Breast epithelium (tissue), 4 donors: ENCODE measurements at regions not wholly inside any gene's neighbourhood (a gene's known extent, or its start where the extent isn't known, plus 50 kb on each side); places are given as distances from the start of the nearest gene placed in this dataset.

ENCODE experiments used
- DNase-seq, 2 donors: peaks; one replicate each; pipeline ENCODE4 v3.0.0-alpha.2; 2019; ENCODE audit warnings: low spot score in 2 of 2
- H3K27ac ChIP-seq, 2 donors: fragments of 200-600 bp; sonication (generic) in 1 of 2; one replicate each; pipeline ENCODE4 v1.5.1; 2016 to 2019; ENCODE audit warnings: mild to moderate bottlenecking in 1 of 2
- H3K27me3 ChIP-seq, 2 donors: fragments of 200-600 bp; sonication (generic) in 1 of 2; one replicate each; pipeline versions ENCODE4 v1.5.1 to v1.6.0; 2017 to 2019; ENCODE audit warnings: control low read depth in 1 of 2, mild to moderate bottlenecking in 1 of 2
- H3K36me3 ChIP-seq: fragments of 200-600 bp; one replicate; pipeline ENCODE4 v1.5.1; 2019
- H3K4me1 ChIP-seq, 2 donors: fragments of 200-600 bp; sonication (generic); one replicate each; pipeline ENCODE4 v1.5.1; 2016 to 2019; ENCODE audit warnings: control low read depth in 1 of 2
- H3K4me3 ChIP-seq, 3 donors: fragments of 200-600 bp; sonication (generic); 1 replicate in 2 of 3; 2 replicates in 1 of 3; pipeline ENCODE4 v1.5.1; 2016 to 2019; ENCODE audit warnings: mild to moderate bottlenecking in 3 of 3, moderate library complexity in 2 of 3
- H3K9me3 ChIP-seq, 2 donors: fragments of 200-600 bp; sonication (generic) in 1 of 2; one replicate each; pipeline ENCODE4 v1.5.1; 2016 to 2019; ENCODE audit warnings: control low read depth in 1 of 2
- CTCF ChIP-seq, 3 donors: fragments of 450-650 bp; IDR thresholded peaks; one replicate each; pipeline ENCODE4 v1.5.1; 2016 to 2017; ENCODE audit warnings: antibody characterized with exemption in 3 of 3, mild to moderate bottlenecking in 3 of 3, moderate library complexity in 3 of 3
- POLR2A ChIP-seq: fragments of 450-650 bp; IDR thresholded peaks from one replicate; pipeline ENCODE4 v1.6.1; 2016; ENCODE audit warnings: antibody characterized with exemption, mild to moderate bottlenecking, moderate library complexity
- POLR2AphosphoS5 ChIP-seq, 3 donors: sonication (generic); formaldehyde crosslinking; IDR thresholded peaks; one replicate each; pipeline ENCODE4 v1.6.1; 2017; ENCODE audit warnings: antibody characterized with exemption in 3 of 3
- intact Hi-C: fragments of 100-400 bp; cut with DNase I; formaldehyde crosslinking; loops from one replicate; pipeline ENCODE4 v1.15.1; 2023; ENCODE audit warnings: low total_unique reads

GRCh38 chr2:188092734-188093133, 198.9 kb upstream of the GULP1 start:
- no peaks in the 10 kb centered on the region for H3K36me3 ChIP-seq
- no peaks in the 10 kb centered on the region for H3K4me1 ChIP-seq
- H3K27ac ChIP-seq: no peak overlapping the region
- no peaks in the 10 kb centered on the region for H3K27me3 ChIP-seq
- H3K9me3 ChIP-seq: no peaks in the 10 kb centered on the region
- no peak for TF ChIP-seq CTCF (IDR thresholded peaks at IDR 0.05)
- TF ChIP-seq POLR2AphosphoS5 (IDR thresholded peaks at IDR 0.05): no peak
- no peak for TF ChIP-seq POLR2A
- H3K4me3 ChIP-seq: no peak overlapping the region
- intact Hi-C loops: no loop called here
- DNase-seq: no peak

GRCh38 chr2:188096910-188097309, 194.8 kb upstream of the GULP1 start:
- Histone ChIP-seq H3K4me1 (no peaks in the 10 kb centered on the region), H3K36me3 (no peaks in the 10 kb centered on the region)

GRCh38 chr2:188102881-188103280, 188.8 kb upstream of the GULP1 start:
- no peaks in the 10 kb centered on the region for H3K27me3 ChIP-seq
- intact Hi-C loops: no loop called here
- TF ChIP-seq POLR2A (no peak), POLR2AphosphoS5 (IDR thresholded peaks at IDR 0.05) (no peak), CTCF (IDR thresholded peaks at IDR 0.05) (no peak)

More at GRCh38 chr2:188096910-188097309, 194.8 kb upstream of the GULP1 start:
- Histone ChIP-seq H3K27me3 (no peaks in the 10 kb centered on the region), H3K4me3 (no peak overlapping the region), H3K9me3 (no peaks in the 10 kb centered on the region), H3K27ac (no peak overlapping the region)
- DNase-seq: no peak
- intact Hi-C loops: no loop called here
- no peak for TF ChIP-seq POLR2AphosphoS5 (IDR thresholded peaks at IDR 0.05)
- TF ChIP-seq CTCF (IDR thresholded peaks at IDR 0.05): no peak
- TF ChIP-seq POLR2A: no peak

GRCh38 chr2:188114014-188114413, 177.7 kb upstream of the GULP1 start:
- TF ChIP-seq POLR2A (no peak), CTCF (IDR thresholded peaks at IDR 0.05) (no peak), POLR2AphosphoS5 (IDR thresholded peaks at IDR 0.05) (no peak)
- Histone ChIP-seq H3K9me3 (no peaks in the 10 kb centered on the region), H3K27me3 (no peaks in the 10 kb centered on the region), H3K27ac (no peak overlapping the region), H3K4me3 (no peak overlapping the region), H3K4me1 (no peaks in the 10 kb centered on the region), H3K36me3 (no peaks in the 10 kb centered on the region)
- intact Hi-C loops: no loop called here
- no peak for DNase-seq

More at GRCh38 chr2:188102881-188103280, 188.8 kb upstream of the GULP1 start:
- Histone ChIP-seq H3K4me3 (no peak overlapping the region), H3K27ac (no peak overlapping the region), H3K4me1 (no peaks in the 10 kb centered on the region), H3K9me3 (no peaks in the 10 kb centered on the region), H3K36me3 (no peaks in the 10 kb centered on the region)
- DNase-seq: no peak

- H3K4me1 ChIP-seq: no peaks in the 10 kb centered on the region
- intact Hi-C loops: no loop called here
- no peaks in the 10 kb centered on the region for H3K9me3 ChIP-seq
- H3K27me3 ChIP-seq: no peaks in the 10 kb centered on the region
- H3K36me3 ChIP-seq: no peaks in the 10 kb centered on the region
- DNase-seq: no peak
- no peak overlapping the region for H3K27ac ChIP-seq
- no peak overlapping the region for H3K4me3 ChIP-seq
- TF ChIP-seq POLR2AphosphoS5 (IDR thresholded peaks at IDR 0.05) (no peak), CTCF (IDR thresholded peaks at IDR 0.05) (no peak), POLR2A (no peak)
Observed at GRCh38 chr2:188117706-188118105, 174.0 kb upstream of the GULP1 start.
